ENCODE measurements at regions not wholly inside any gene's neighbourhood (a gene's known extent, or its start where the extent isn't known, plus 50 kb on each side); places are given as distances from the start of the nearest gene placed in this dataset.

DNA sequence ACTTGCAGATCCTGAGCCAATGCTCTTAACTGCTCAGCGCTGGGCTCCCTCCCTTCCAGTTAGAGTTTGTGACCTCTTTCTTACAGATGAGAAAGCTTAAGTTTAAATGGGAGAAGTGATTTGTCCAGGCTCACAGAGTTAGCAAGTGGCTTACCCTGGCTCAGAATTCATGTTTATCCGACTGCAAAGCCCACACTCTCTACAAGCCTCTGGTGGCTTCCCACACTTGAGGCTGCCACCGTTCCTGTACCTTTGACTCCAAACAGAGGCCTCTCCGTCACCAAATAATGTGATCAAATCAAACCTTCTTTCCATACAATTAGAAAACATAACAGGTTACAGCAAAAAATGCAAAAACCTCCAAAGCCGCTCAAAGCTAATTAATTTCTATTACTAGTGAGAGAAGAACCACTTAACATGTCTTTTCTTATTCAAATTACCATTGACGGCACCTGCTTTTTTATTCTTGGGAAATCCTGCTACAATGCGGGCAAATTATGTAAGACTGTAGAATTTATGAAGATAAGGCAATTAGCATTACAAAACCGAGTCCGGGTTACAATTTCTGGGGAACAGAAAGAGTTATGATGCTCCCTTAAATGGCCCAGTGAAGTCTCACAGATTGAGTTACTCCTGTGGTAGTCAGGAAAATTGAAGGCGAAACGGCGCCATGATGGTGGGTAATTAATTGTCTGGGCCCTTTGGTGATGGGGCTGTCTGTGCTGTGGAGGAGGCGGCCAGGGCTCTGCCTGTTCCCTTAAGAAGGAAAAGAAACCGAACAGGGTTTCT is 324.3 kb upstream of the POU3F1 start:
- no peak overlapping the region for H3K4me2 ChIP-seq
- BruUV-seq (replicated peaks) = no TSS peak
- no peaks in the 10 kb centered on the region for H3K79me2 ChIP-seq (ENCODE audit: low read depth)
- DNase-seq = no peak
- no peaks in the 10 kb centered on the region for H3K9me3 ChIP-seq (ENCODE audit: insufficient read depth, low read depth)
- TF ChIP-seq, protein P1, sequence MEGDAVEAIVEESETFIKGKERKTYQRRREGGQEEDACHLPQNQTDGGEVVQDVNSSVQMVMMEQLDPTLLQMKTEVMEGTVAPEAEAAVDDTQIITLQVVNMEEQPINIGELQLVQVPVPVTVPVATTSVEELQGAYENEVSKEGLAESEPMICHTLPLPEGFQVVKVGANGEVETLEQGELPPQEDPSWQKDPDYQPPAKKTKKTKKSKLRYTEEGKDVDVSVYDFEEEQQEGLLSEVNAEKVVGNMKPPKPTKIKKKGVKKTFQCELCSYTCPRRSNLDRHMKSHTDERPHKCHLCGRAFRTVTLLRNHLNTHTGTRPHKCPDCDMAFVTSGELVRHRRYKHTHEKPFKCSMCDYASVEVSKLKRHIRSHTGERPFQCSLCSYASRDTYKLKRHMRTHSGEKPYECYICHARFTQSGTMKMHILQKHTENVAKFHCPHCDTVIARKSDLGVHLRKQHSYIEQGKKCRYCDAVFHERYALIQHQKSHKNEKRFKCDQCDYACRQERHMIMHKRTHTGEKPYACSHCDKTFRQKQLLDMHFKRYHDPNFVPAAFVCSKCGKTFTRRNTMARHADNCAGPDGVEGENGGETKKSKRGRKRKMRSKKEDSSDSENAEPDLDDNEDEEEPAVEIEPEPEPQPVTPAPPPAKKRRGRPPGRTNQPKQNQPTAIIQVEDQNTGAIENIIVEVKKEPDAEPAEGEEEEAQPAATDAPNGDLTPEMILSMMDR (conservative IDR thresholded peaks at IDR 0.05) = no peak
- TF ChIP-seq EZH2 (IDR thresholded peaks at IDR 0.05; ENCODE audit: low read depth) = no peak
- ChIA-PET CTCF (no interaction called here), POLR2A (ENCODE audit: unreplicated experiment) (interaction anchor here (0.7 kb wide), 1 partner anchor 406 kb away, joined by 4 read pairs; no protein-coding TSS in a partner anchor)
- peaks cover 31% of the 10 kb centered on the region for H3K27me3 ChIP-seq (ENCODE audit: insufficient read depth, low read depth)
- H3F3A ChIP-seq (ENCODE audit: insufficient read depth, low read depth) = no peaks in the 10 kb centered on the region
- H4K20me1 ChIP-seq (ENCODE audit: insufficient read depth) = no peaks in the 10 kb centered on the region
- intact Hi-C loops (cut with micrococcal nuclease; ENCODE audit: unreplicated experiment) = no loop called here
- no peaks in the 10 kb centered on the region for H3K4me1 ChIP-seq (replicated peaks; ENCODE audit: insufficient read depth)
- H3K36me3 ChIP-seq (ENCODE audit: low read depth) = no peaks in the 10 kb centered on the region
- H3K27ac ChIP-seq = no peak overlapping the region
- H2AFZ ChIP-seq = no peak overlapping the region
- no peaks in the 10 kb centered on the region for H3K9me2 ChIP-seq (ENCODE audit: insufficient read depth)
- H3K4me3 ChIP-seq = no peak overlapping the region

DNA sequence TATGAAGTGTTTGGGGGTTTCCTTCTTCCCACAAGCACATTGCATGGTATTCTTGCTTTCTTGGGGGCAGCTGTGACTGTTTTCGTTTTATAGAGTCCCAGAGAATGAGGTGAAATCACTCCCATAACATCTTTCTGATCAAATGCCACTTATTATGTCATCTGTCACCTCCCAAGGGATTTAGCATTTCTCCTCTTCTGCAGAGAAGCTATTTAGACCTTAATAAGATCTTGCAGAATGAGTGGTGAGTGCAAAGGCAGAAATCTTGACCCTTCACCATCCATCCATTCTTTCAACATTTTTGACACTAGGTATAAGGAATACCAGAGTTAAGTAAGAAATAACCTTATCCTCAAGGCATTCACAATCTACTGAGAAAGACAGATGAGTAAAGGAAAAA is 318.6 kb upstream of the POU3F1 start:
- peaks cover 20% of the 10 kb centered on the region for H3K27me3 ChIP-seq (ENCODE audit: insufficient read depth, low read depth)
- ChIA-PET POLR2A (ENCODE audit: unreplicated experiment) (no interaction called here), CTCF (no interaction called here)
- no peaks in the 10 kb centered on the region for H4K20me1 ChIP-seq (ENCODE audit: insufficient read depth)
- H3K4me2 ChIP-seq = no peak overlapping the region
- no peaks in the 10 kb centered on the region for H3K36me3 ChIP-seq (ENCODE audit: low read depth)
- H3K27ac ChIP-seq = no peak overlapping the region
- no peaks in the 10 kb centered on the region for H3K9me3 ChIP-seq (ENCODE audit: insufficient read depth, low read depth)
- no peaks in the 10 kb centered on the region for H3K4me1 ChIP-seq (replicated peaks; ENCODE audit: insufficient read depth)
- H3K4me3 ChIP-seq = no peak overlapping the region
- no TSS peak for BruUV-seq (replicated peaks)
- H3K79me2 ChIP-seq (ENCODE audit: low read depth) = no peaks in the 10 kb centered on the region
- H3F3A ChIP-seq (ENCODE audit: insufficient read depth, low read depth) = no peaks in the 10 kb centered on the region
- intact Hi-C loops (cut with micrococcal nuclease; ENCODE audit: unreplicated experiment) = no loop called here
- no peak for DNase-seq
- no peaks in the 10 kb centered on the region for H3K9me2 ChIP-seq (ENCODE audit: insufficient read depth)
- no peak overlapping the region for H2AFZ ChIP-seq
- TF ChIP-seq, protein P1 (conservative IDR thresholded peaks at IDR 0.05) = no peak
- TF ChIP-seq EZH2 (IDR thresholded peaks at IDR 0.05; ENCODE audit: low read depth) = no peak

DNA sequence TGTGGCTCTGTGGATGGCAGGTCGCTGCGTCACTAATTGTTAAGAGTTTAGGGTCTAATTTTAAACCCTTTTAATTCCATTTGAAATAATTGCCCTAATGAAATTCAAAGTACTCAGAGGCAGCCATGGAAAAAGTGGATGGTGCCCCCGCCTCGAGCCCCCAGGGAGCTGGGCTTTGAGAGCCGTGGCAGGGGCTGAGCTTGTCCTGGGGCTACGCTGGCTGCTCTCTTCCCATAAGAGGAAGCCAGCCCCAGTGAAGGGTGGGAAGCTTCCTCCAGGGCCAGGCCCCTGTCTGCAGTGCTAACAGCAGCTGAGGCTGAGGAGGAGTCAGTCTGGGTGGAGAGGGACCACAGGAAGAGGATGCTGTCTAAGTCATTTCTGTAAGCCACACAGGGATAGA is 315.0 kb upstream of the POU3F1 start:
- H3K27me3 ChIP-seq (ENCODE audit: insufficient read depth, low read depth) = peaks cover 23% of the 10 kb centered on the region
- H2AFZ ChIP-seq = no peak overlapping the region
- no TSS peak for BruUV-seq (replicated peaks)
- no peaks in the 10 kb centered on the region for H3F3A ChIP-seq (ENCODE audit: insufficient read depth, low read depth)
- intact Hi-C loops (cut with micrococcal nuclease; ENCODE audit: unreplicated experiment) = no loop called here
- ChIA-PET POLR2A (ENCODE audit: unreplicated experiment) (no interaction called here), CTCF (no interaction called here)
- no peaks in the 10 kb centered on the region for H3K79me2 ChIP-seq (ENCODE audit: low read depth)
- H3K4me2 ChIP-seq = no peak overlapping the region
- DNase-seq = no peak
- H3K4me1 ChIP-seq (replicated peaks; ENCODE audit: insufficient read depth) = no peaks in the 10 kb centered on the region
- H4K20me1 ChIP-seq (ENCODE audit: insufficient read depth) = no peaks in the 10 kb centered on the region
- H3K27ac ChIP-seq = no peak overlapping the region
- TF ChIP-seq, protein P1 (conservative IDR thresholded peaks at IDR 0.05) = no peak
- no peak for TF ChIP-seq EZH2 (IDR thresholded peaks at IDR 0.05; ENCODE audit: low read depth)
- no peaks in the 10 kb centered on the region for H3K36me3 ChIP-seq (ENCODE audit: low read depth)
- H3K9me3 ChIP-seq (ENCODE audit: insufficient read depth, low read depth) = no peaks in the 10 kb centered on the region
- no peak overlapping the region for H3K4me3 ChIP-seq
- no peaks in the 10 kb centered on the region for H3K9me2 ChIP-seq (ENCODE audit: insufficient read depth)

All from PC-9 (cell line).